ENCODE measurements at regions not wholly inside any gene's neighbourhood (a gene's known extent, or its start where the extent isn't known, plus 50 kb on each side); places are given as distances from the start of the nearest gene placed in this dataset.

- Mint-ChIP-seq H3K4me3 (no peak overlapping the region), H3K27me3 (ENCODE audit: low read depth) (no peaks in the 10 kb centered on the region), H3K4me1 (ENCODE audit: low read depth) (no peaks in the 10 kb centered on the region), H3K27ac (no peak overlapping the region), H3K9me3 (peaks cover 0 to 1% of the 10 kb centered on the region in 2 donors), H3K36me3 (ENCODE audit: insufficient read depth in 2 of 2) (no peaks in the 10 kb centered on the region)
- DNase-seq (no peak), ATAC-seq (replicated peaks in 1 of 2) (no peak)
Observed at GRCh38 chr2:215605214-215605613, 169.3 kb upstream of the FN1 start.

- Mint-ChIP-seq H3K27ac (no peak overlapping the region), H3K36me3 (ENCODE audit: insufficient read depth in 2 of 2) (no peaks in the 10 kb centered on the region), H3K9me3 (peaks cover 0 to 1% of the 10 kb centered on the region in 2 donors), H3K4me3 (no peak overlapping the region), H3K4me1 (ENCODE audit: low read depth) (no peaks in the 10 kb centered on the region), H3K27me3 (ENCODE audit: low read depth) (no peaks in the 10 kb centered on the region)
- no peak for ATAC-seq (replicated peaks in 1 of 2)
- no peak for DNase-seq
Observed at GRCh38 chr2:215604606-215605005, 168.7 kb upstream of the FN1 start.

GRCh38 chr2:215603440-215603839, 167.6 kb upstream of the FN1 start:
- ATAC-seq (replicated peaks in 1 of 2) (no peak), DNase-seq (no peak)
- H3K4me3 Mint-ChIP-seq = no peak overlapping the region
- H3K27ac Mint-ChIP-seq = no peak overlapping the region
- H3K4me1 Mint-ChIP-seq (ENCODE audit: low read depth) = no peaks in the 10 kb centered on the region
- H3K27me3 Mint-ChIP-seq (ENCODE audit: low read depth) = no peaks in the 10 kb centered on the region
- peaks cover 0 to 1% of the 10 kb centered on the region in 2 donors for H3K9me3 Mint-ChIP-seq
- no peaks in the 10 kb centered on the region for H3K36me3 Mint-ChIP-seq (ENCODE audit: insufficient read depth in 2 of 2)

GRCh38 chr2:215602997-215603396, 167.1 kb upstream of the FN1 start:
- DNase-seq (no peak), ATAC-seq (replicated peaks in 1 of 2) (no peak)
- Mint-ChIP-seq H3K27me3 (ENCODE audit: low read depth) (no peaks in the 10 kb centered on the region), H3K9me3 (peaks cover 0 to 1% of the 10 kb centered on the region in 2 donors), H3K4me1 (ENCODE audit: low read depth) (no peaks in the 10 kb centered on the region), H3K27ac (no peak overlapping the region), H3K36me3 (ENCODE audit: insufficient read depth in 2 of 2) (no peaks in the 10 kb centered on the region), H3K4me3 (no peak overlapping the region)

GRCh38 chr2:215601990-215602721, 166.3 kb upstream of the FN1 start:
- no peaks in the 10 kb centered on the region for H3K27me3 Mint-ChIP-seq (ENCODE audit: low read depth)
- H3K4me1 Mint-ChIP-seq (ENCODE audit: low read depth) = no peaks in the 10 kb centered on the region
- no peak for DNase-seq
- no peak overlapping the region for H3K4me3 Mint-ChIP-seq
- no peaks in the 10 kb centered on the region for H3K36me3 Mint-ChIP-seq (ENCODE audit: insufficient read depth in 2 of 2)
- H3K9me3 Mint-ChIP-seq = peaks cover 0 to 1% of the 10 kb centered on the region in 2 donors
- ATAC-seq (replicated peaks in 1 of 2) = no peak
- H3K27ac Mint-ChIP-seq = no peak overlapping the region

- H3K27me3 Mint-ChIP-seq (ENCODE audit: low read depth) = no peaks in the 10 kb centered on the region
- DNase-seq (no peak), ATAC-seq (replicated peaks in 1 of 2) (no peak)
- H3K4me1 Mint-ChIP-seq (ENCODE audit: low read depth) = no peaks in the 10 kb centered on the region
- no peaks in the 10 kb centered on the region for H3K36me3 Mint-ChIP-seq (ENCODE audit: insufficient read depth in 2 of 2)
- no peak overlapping the region for H3K27ac Mint-ChIP-seq
- no peak overlapping the region for H3K4me3 Mint-ChIP-seq
- peaks cover 0 to 1% of the 10 kb centered on the region in 2 donors for H3K9me3 Mint-ChIP-seq
Observed at GRCh38 chr2:215601526-215601925, 165.7 kb upstream of the FN1 start.

- DNase-seq (no peak), ATAC-seq (replicated peaks in 1 of 2) (peak in 1 of 2 donors; percentile 19)
- Mint-ChIP-seq H3K4me1 (ENCODE audit: low read depth) (no peaks in the 10 kb centered on the region), H3K27me3 (ENCODE audit: low read depth) (no peaks in the 10 kb centered on the region), H3K27ac (no peak overlapping the region), H3K4me3 (no peak overlapping the region), H3K36me3 (ENCODE audit: insufficient read depth in 2 of 2) (no peaks in the 10 kb centered on the region), H3K9me3 (peaks cover 0 to 1% of the 10 kb centered on the region in 2 donors)
Observed at GRCh38 chr2:215598376-215598975, 162.6 kb upstream of the FN1 start.

GRCh38 chr2:215597577-215597976, 161.7 kb upstream of the FN1 start:
- DNase-seq = no peak
- Mint-ChIP-seq H3K4me1 (ENCODE audit: low read depth) (no peaks in the 10 kb centered on the region), H3K9me3 (peaks cover 0 to 1% of the 10 kb centered on the region in 2 donors), H3K27me3 (ENCODE audit: low read depth) (no peaks in the 10 kb centered on the region), H3K27ac (no peak overlapping the region), H3K36me3 (ENCODE audit: insufficient read depth in 2 of 2) (no peaks in the 10 kb centered on the region), H3K4me3 (no peak overlapping the region)
- ATAC-seq (replicated peaks in 1 of 2) = no peak

- DNase-seq (no peak), ATAC-seq (replicated peaks in 1 of 2) (no peak)
- no peaks in the 10 kb centered on the region for H3K27me3 Mint-ChIP-seq (ENCODE audit: low read depth)
- H3K9me3 Mint-ChIP-seq = no peaks in the 10 kb centered on the region
- H3K4me1 Mint-ChIP-seq (ENCODE audit: low read depth) = no peaks in the 10 kb centered on the region
- H3K36me3 Mint-ChIP-seq (ENCODE audit: insufficient read depth in 2 of 2) = no peaks in the 10 kb centered on the region
- H3K27ac Mint-ChIP-seq = no peak overlapping the region
- H3K4me3 Mint-ChIP-seq = no peak overlapping the region
Observed at GRCh38 chr2:215594766-215595165, 158.9 kb upstream of the FN1 start.

GRCh38 chr2:215590010-215590745, 154.3 kb upstream of the FN1 start:
- Mint-ChIP-seq H3K9me3 (no peaks in the 10 kb centered on the region), H3K4me3 (no peak overlapping the region), H3K27ac (no peak overlapping the region), H3K4me1 (ENCODE audit: low read depth) (no peaks in the 10 kb centered on the region), H3K36me3 (ENCODE audit: insufficient read depth in 2 of 2) (no peaks in the 10 kb centered on the region), H3K27me3 (ENCODE audit: low read depth) (no peaks in the 10 kb centered on the region)
- ATAC-seq (replicated peaks in 1 of 2) (no peak), DNase-seq (no peak)

- Mint-ChIP-seq H3K27ac (no peak overlapping the region), H3K27me3 (ENCODE audit: low read depth) (no peaks in the 10 kb centered on the region), H3K4me1 (ENCODE audit: low read depth) (no peaks in the 10 kb centered on the region), H3K4me3 (no peak overlapping the region), H3K36me3 (ENCODE audit: insufficient read depth in 2 of 2) (no peaks in the 10 kb centered on the region), H3K9me3 (no peaks in the 10 kb centered on the region)
- ATAC-seq (replicated peaks in 1 of 2) (no peak), DNase-seq (no peak)
Observed at GRCh38 chr2:215583881-215584280, 148.0 kb upstream of the FN1 start.

- Mint-ChIP-seq H3K27me3 (ENCODE audit: low read depth) (peaks cover 5% of the 10 kb centered on the region), H3K9me3 (no peaks in the 10 kb centered on the region), H3K27ac (no peak overlapping the region), H3K4me3 (no peak overlapping the region), H3K4me1 (ENCODE audit: low read depth) (no peaks in the 10 kb centered on the region), H3K36me3 (ENCODE audit: insufficient read depth in 2 of 2) (no peaks in the 10 kb centered on the region)
- DNase-seq (no peak), ATAC-seq (replicated peaks in 1 of 2) (no peak)
Observed at GRCh38 chr2:215579809-215580208, 143.9 kb upstream of the FN1 start.

GRCh38 chr2:215577356-215577755, 141.5 kb upstream of the FN1 start:
- H3K4me1 Mint-ChIP-seq (ENCODE audit: low read depth) = no peaks in the 10 kb centered on the region
- H3K27ac Mint-ChIP-seq = no peak overlapping the region
- DNase-seq (no peak), ATAC-seq (replicated peaks in 1 of 2) (no peak)
- H3K9me3 Mint-ChIP-seq = no peaks in the 10 kb centered on the region
- H3K27me3 Mint-ChIP-seq (ENCODE audit: low read depth) = peaks cover 5% of the 10 kb centered on the region
- no peaks in the 10 kb centered on the region for H3K36me3 Mint-ChIP-seq (ENCODE audit: insufficient read depth in 2 of 2)
- no peak overlapping the region for H3K4me3 Mint-ChIP-seq
